Tibial nerve (tissue), 4 donors: ENCODE measurements at regions not wholly inside any gene's neighbourhood (a gene's known extent, or its start where the extent isn't known, plus 50 kb on each side); places are given as distances from the start of the nearest gene placed in this dataset.

Source experiments
- DNase-seq, 2 donors: peaks; one replicate each; pipeline ENCODE4 v3.0.0-alpha.2; 2019; ENCODE audit warnings: low spot score in 2 of 2
- H3K27ac ChIP-seq, 4 donors: fragments of 200-600 bp; sonication (generic) in 3 of 4; one replicate each; pipeline ENCODE4 v1.5.1; 2017 to 2019; ENCODE audit warnings: mild to moderate bottlenecking in 1 of 4
- H3K27me3 ChIP-seq, 2 donors: fragments of 200-600 bp; sonication (generic) in 1 of 2; one replicate each; pipeline versions ENCODE4 v1.5.1 to v1.6.0; 2017 to 2019
- H3K36me3 ChIP-seq, 3 donors: fragments of 200-600 bp; sonication (generic); one replicate each; pipeline ENCODE4 v1.5.1; 2018 to 2019
- H3K4me1 ChIP-seq, 4 donors: fragments of 200-600 bp; sonication (generic) in 3 of 4; one replicate each; pipeline ENCODE4 v1.5.1; 2017 to 2019
- H3K4me3 ChIP-seq, 4 donors: fragments of 200-600 bp; sonication (generic) in 3 of 4; one replicate each; pipeline ENCODE4 v1.5.1; 2017 to 2019; ENCODE audit warnings: mild to moderate bottlenecking in 1 of 4, moderate library complexity in 1 of 4
- H3K9me3 ChIP-seq, 4 donors: fragments of 200-600 bp; sonication (generic) in 3 of 4; one replicate each; pipeline ENCODE4 v1.5.1; 2017 to 2019
- CTCF ChIP-seq, 5 experiments: fragments of 200-600 bp in 3 of 5; fragments of 450-650 bp in 2 of 5; sonication (generic) in 3 of 5; IDR thresholded peaks; one replicate each; pipeline ENCODE4 v1.5.1; 2016 to 2019; ENCODE audit warnings: antibody characterized with exemption in 5 of 5, mild to moderate bottlenecking in 3 of 5, moderate library complexity in 2 of 5
- EP300 ChIP-seq, 2 donors: sonication (generic); formaldehyde crosslinking; IDR thresholded peaks; one replicate each; pipeline ENCODE4 v1.6.1; 2017; ENCODE audit warnings: antibody characterized with exemption in 2 of 2, mild to moderate bottlenecking in 1 of 2
- POLR2A ChIP-seq, 2 donors: fragments of 450-650 bp; IDR thresholded peaks; one replicate each; pipeline ENCODE4 v1.6.1; 2017; ENCODE audit warnings: antibody characterized with exemption in 2 of 2, mild to moderate bottlenecking in 2 of 2, moderate library complexity in 2 of 2
- WGBS, 2 donors: methylation state at CpG; one replicate each; pipeline ENCODE4 v1.1.5; 2018; 5-methylcytosine and 5-hydroxymethylcytosine counted together

- no peak for DNase-seq
- Histone ChIP-seq H3K4me1 (no peaks in the 10 kb centered on the region), H3K27ac (no peak overlapping the region), H3K4me3 (no peak overlapping the region), H3K9me3 (no peaks in the 10 kb centered on the region), H3K36me3 (no peaks in the 10 kb centered on the region), H3K27me3 (no peaks in the 10 kb centered on the region)
- no peak for TF ChIP-seq POLR2A (IDR thresholded peaks at IDR 0.05)
- TF ChIP-seq EP300 (IDR thresholded peaks at IDR 0.05) = no peak
- TF ChIP-seq CTCF (IDR thresholded peaks at IDR 0.05) = no peak
These were observed 1518.2 kb upstream of the TMEFF2 start for GRCh38 chr2:193712912-193713311.

- no peak for DNase-seq
These were observed 1508.7 kb upstream of the TMEFF2 start for GRCh38 chr2:193703411-193703810.

GRCh38 chr2:193701484-193701883, 1506.8 kb upstream of the TMEFF2 start:
- Histone ChIP-seq H3K27ac (no peak overlapping the region), H3K36me3 (no peaks in the 10 kb centered on the region), H3K27me3 (no peaks in the 10 kb centered on the region), H3K9me3 (peaks cover 0 to 5% (median 0%) of the 10 kb centered on the region in 4 donors), H3K4me3 (no peak overlapping the region), H3K4me1 (no peaks in the 10 kb centered on the region)
- TF ChIP-seq EP300 (IDR thresholded peaks at IDR 0.05) (no peak), CTCF (IDR thresholded peaks at IDR 0.05) (no peak), POLR2A (IDR thresholded peaks at IDR 0.05) (no peak)
- DNase-seq = no peak
- 92% methylated on average over 3 of the region's 3 CpGs for WGBS, 2 donors

More at GRCh38 chr2:193703411-193703810, 1508.7 kb upstream of the TMEFF2 start:
- H3K27ac ChIP-seq = no peak overlapping the region
- TF ChIP-seq POLR2A (IDR thresholded peaks at IDR 0.05) (no peak), EP300 (IDR thresholded peaks at IDR 0.05) (no peak), CTCF (IDR thresholded peaks at IDR 0.05) (no peak)
- no peaks in the 10 kb centered on the region for H3K27me3 ChIP-seq
- H3K4me3 ChIP-seq = no peak overlapping the region
- WGBS, 2 donors = 67 to 69% methylated on average over 2 of the region's 2 CpGs
- no peaks in the 10 kb centered on the region for H3K4me1 ChIP-seq
- no peaks in the 10 kb centered on the region for H3K36me3 ChIP-seq
- H3K9me3 ChIP-seq = peaks cover 0 to 5% (median 0%) of the 10 kb centered on the region in 4 donors

- Histone ChIP-seq H3K9me3 (no peaks in the 10 kb centered on the region), H3K27me3 (no peaks in the 10 kb centered on the region), H3K27ac (no peak overlapping the region), H3K36me3 (no peaks in the 10 kb centered on the region), H3K4me1 (no peaks in the 10 kb centered on the region), H3K4me3 (no peak overlapping the region)
- TF ChIP-seq CTCF (IDR thresholded peaks at IDR 0.05) (no peak), EP300 (IDR thresholded peaks at IDR 0.05) (no peak), POLR2A (IDR thresholded peaks at IDR 0.05) (no peak)
- no peak for DNase-seq
- WGBS, 2 donors = 25 to 32% methylated on average over 1 of the region's 1 CpG
These were observed 1500.6 kb upstream of the TMEFF2 start for GRCh38 chr2:193695367-193695766.

GRCh38 chr2:193693758-193694157, 1499.0 kb upstream of the TMEFF2 start:
- Histone ChIP-seq H3K4me3 (no peak overlapping the region), H3K36me3 (no peaks in the 10 kb centered on the region), H3K4me1 (no peaks in the 10 kb centered on the region), H3K27me3 (no peaks in the 10 kb centered on the region), H3K27ac (no peak overlapping the region), H3K9me3 (no peaks in the 10 kb centered on the region)
- TF ChIP-seq CTCF (IDR thresholded peaks at IDR 0.05) = no peak
- no peak for TF ChIP-seq EP300 (IDR thresholded peaks at IDR 0.05)
- no peak for TF ChIP-seq POLR2A (IDR thresholded peaks at IDR 0.05)
- 81 to 82% methylated on average over 3 of the region's 3 CpGs for WGBS, 2 donors
- no peak for DNase-seq
